ENCODE measurements at regions not wholly inside any gene's neighbourhood (a gene's known extent, or its start where the extent isn't known, plus 50 kb on each side); places are given as distances from the start of the nearest gene placed in this dataset.

- H3K27me3 ChIP-seq (replicated peaks in 1 of 4; ENCODE audit: control insufficient read depth in 3 of 4, extremely low read depth in 1 of 4, insufficient read depth in 3 of 4, low read length in 3 of 4) = no peaks in the 10 kb centered on the region
- WGBS, 2 experiments (ENCODE audit: extremely low coverage in 1 of 2, insufficient coverage in 1 of 2, insufficient read length in 1 of 2, insufficient replicate concordance in 2 of 2, low coverage in 1 of 2, low lambda C conversion rate in 2 of 2, missing lambda C conversion rate in 1 of 2) = 90% methylated on average over 8 of the region's 8 CpGs; no CpG with 5 or more reads in 1 of the 2 experiments
- H3K4me2 ChIP-seq (ENCODE audit: insufficient read depth in 1 of 2, low read depth in 2 of 2, low read length in 2 of 2) = no peak overlapping the region
- no peak overlapping the region for H2BK12ac ChIP-seq (ENCODE audit: low read depth, low read length)
- H2BK20ac ChIP-seq (ENCODE audit: low read length) = no peak overlapping the region
- ChIA-PET POLR2A (ENCODE audit: partially characterized antibody) (no interaction called here), CTCF (ENCODE audit: partially characterized antibody) (interaction anchor here (0.6 kb wide), 1 partner anchor 22 kb away, joined by 3 read pairs; no protein-coding TSS in a partner anchor)
- H3K23me2 ChIP-seq (ENCODE audit: low read depth, low read length) = no peaks in the 10 kb centered on the region
- FAIRE-seq (no peak), DNase-seq (ENCODE audit: low read depth in 1 of 2, low spot score in 2 of 2) (no peak)
- H4K5ac ChIP-seq (ENCODE audit: insufficient read length, low read depth, low read length) = no peak overlapping the region
- no peaks in the 10 kb centered on the region; a peak in 1 of 8 replicates for H3K36me3 ChIP-seq (ENCODE audit: control insufficient read depth in 2 of 4, insufficient read depth in 4 of 4, low read length in 3 of 4)
- H2BK5ac ChIP-seq (ENCODE audit: low read depth, low read length) = no peak overlapping the region
- H2BK120ac ChIP-seq (replicated peaks; ENCODE audit: low read depth, low read length) = no peak overlapping the region
- no peak overlapping the region for H3K23ac ChIP-seq (ENCODE audit: insufficient read length)
- no peak overlapping the region for H2AK5ac ChIP-seq (ENCODE audit: low read depth, low read length)
- H3K14ac ChIP-seq (ENCODE audit: insufficient read length) = no peak overlapping the region
- no peak overlapping the region for H3K27ac ChIP-seq (ENCODE audit: low read depth, low read length)
- H3K4ac ChIP-seq (replicated peaks; ENCODE audit: insufficient read length, low read depth, low read length) = no peak overlapping the region
- H3K4me1 ChIP-seq (replicated peaks in 1 of 4; ENCODE audit: control insufficient read depth in 3 of 4, insufficient read depth in 4 of 4, low read length in 3 of 4) = no peaks in the 10 kb centered on the region
- no peaks in the 10 kb centered on the region for H4K20me1 ChIP-seq (replicated peaks in 1 of 2; ENCODE audit: control insufficient read depth in 1 of 2, insufficient read depth in 2 of 2, low read length in 2 of 2)
- H3K79me1 ChIP-seq (ENCODE audit: low read depth, low read length) = no peaks in the 10 kb centered on the region
- no peaks in the 10 kb centered on the region for H3K79me2 ChIP-seq (ENCODE audit: control insufficient read depth in 1 of 2, insufficient read depth in 2 of 2, low read length in 2 of 2)
- no peak overlapping the region for H4K8ac ChIP-seq (ENCODE audit: extremely low read depth, insufficient read depth, low read length)
- H2AFZ ChIP-seq (ENCODE audit: low read length) = no peak overlapping the region
- no peak overlapping the region for H2BK15ac ChIP-seq (ENCODE audit: low read length)
- H3K9me3 ChIP-seq (ENCODE audit: insufficient read depth in 2 of 2, low read depth in 1 of 2, low read length in 1 of 2) = no peaks in the 10 kb centered on the region
- no peak overlapping the region for H3K9ac ChIP-seq (replicated peaks in 1 of 4; ENCODE audit: extremely low read depth in 1 of 4, low read depth in 3 of 4, low read length in 3 of 4)
- H3K18ac ChIP-seq (ENCODE audit: extremely low read depth, low read length) = no peak overlapping the region
- no peak overlapping the region for H3K4me3 ChIP-seq (ENCODE audit: extremely low read depth in 1 of 4, insufficient read depth in 2 of 4, low read depth in 3 of 4, low read length in 4 of 4)
- no peak overlapping the region for H3K56ac ChIP-seq (replicated peaks; ENCODE audit: insufficient read length, low read depth, low read length)
- no peak overlapping the region for H4K91ac ChIP-seq (replicated peaks; ENCODE audit: insufficient read length, low read length)
- TF ChIP-seq POU5F1 (IDR thresholded peaks at IDR 0.05; ENCODE audit: low read depth, low read length) (no peak), PHF8 (conservative IDR thresholded peaks at IDR 0.05; ENCODE audit: low read depth, low read length) (no peak), JUND (IDR thresholded peaks at IDR 0.05; ENCODE audit: low read length) (no peak), ASH2L (IDR thresholded peaks at IDR 0.05; ENCODE audit: low read length) (no peak), KDM1A (IDR thresholded peaks at IDR 0.05; ENCODE audit: borderline replicate concordance, low read length) (no peak), CTBP2 (IDR thresholded peaks at IDR 0.05; ENCODE audit: borderline replicate concordance, insufficient read depth, insufficient read length, low read length) (no peak)
These were observed 201.1 kb upstream of the C1orf87 start for GRCh38 chr1:60274422-60275290.
